ENCODE measurements at regions not wholly inside any gene's neighbourhood (a gene's known extent, or its start where the extent isn't known, plus 50 kb on each side); places are given as distances from the start of the nearest gene placed in this dataset.

DNA sequence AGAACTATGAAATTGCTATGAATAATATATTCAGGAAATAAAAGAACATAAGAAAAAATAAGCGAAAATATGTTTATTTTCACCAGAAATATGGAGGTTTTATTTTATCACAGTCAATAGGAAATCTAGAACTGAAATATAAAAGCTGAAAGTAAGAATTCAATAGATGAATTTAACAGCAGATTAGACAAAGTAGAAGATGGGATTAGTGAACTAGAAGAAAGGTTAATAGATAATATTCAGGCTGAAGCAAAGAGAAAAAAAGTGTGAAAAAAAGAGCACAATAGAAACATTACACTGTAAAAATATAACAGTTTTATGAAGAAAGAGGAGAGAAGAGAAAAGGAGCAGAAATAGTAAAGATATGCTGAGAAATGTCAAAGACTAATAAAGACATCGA lies 1152.1 kb downstream of the FAT4 start:
- TF ChIP-seq POLR2A (IDR thresholded peaks at IDR 0.05): no peak
- TF ChIP-seq, protein P1, sequence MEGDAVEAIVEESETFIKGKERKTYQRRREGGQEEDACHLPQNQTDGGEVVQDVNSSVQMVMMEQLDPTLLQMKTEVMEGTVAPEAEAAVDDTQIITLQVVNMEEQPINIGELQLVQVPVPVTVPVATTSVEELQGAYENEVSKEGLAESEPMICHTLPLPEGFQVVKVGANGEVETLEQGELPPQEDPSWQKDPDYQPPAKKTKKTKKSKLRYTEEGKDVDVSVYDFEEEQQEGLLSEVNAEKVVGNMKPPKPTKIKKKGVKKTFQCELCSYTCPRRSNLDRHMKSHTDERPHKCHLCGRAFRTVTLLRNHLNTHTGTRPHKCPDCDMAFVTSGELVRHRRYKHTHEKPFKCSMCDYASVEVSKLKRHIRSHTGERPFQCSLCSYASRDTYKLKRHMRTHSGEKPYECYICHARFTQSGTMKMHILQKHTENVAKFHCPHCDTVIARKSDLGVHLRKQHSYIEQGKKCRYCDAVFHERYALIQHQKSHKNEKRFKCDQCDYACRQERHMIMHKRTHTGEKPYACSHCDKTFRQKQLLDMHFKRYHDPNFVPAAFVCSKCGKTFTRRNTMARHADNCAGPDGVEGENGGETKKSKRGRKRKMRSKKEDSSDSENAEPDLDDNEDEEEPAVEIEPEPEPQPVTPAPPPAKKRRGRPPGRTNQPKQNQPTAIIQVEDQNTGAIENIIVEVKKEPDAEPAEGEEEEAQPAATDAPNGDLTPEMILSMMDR (IDR thresholded peaks at IDR 0.05): no peak

Data from Peyer's patch (tissue), 4 donors.